ENCODE measurements at regions not wholly inside any gene's neighbourhood (a gene's known extent, or its start where the extent isn't known, plus 50 kb on each side); places are given as distances from the start of the nearest gene placed in this dataset.

DNA sequence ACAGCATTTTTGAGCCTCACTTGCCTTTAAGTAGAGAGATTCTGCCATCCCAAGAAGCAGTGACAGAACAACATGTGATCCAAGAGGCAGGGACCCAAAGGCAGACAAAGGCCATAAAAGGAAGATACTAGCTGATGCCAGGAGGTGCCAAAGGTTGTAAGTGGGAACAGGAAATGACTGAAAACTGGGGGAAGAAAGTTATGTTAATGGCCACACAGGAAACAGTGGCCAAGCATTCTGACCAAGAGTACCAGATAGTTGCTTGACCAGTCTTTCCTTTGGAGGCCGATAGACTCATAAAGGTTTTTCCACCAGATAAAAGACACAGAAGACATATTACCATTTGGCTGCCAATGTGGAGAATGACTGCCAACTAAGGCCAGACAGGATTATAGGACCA, 274.5 kb upstream of the PEX5L start:
- Histone ChIP-seq H2BK5ac (ENCODE audit: low read length) (no peak overlapping the region), H3K36me3 (replicated peaks in 1 of 2; ENCODE audit: control insufficient read depth in 2 of 2, insufficient read depth in 2 of 2, low read length in 2 of 2) (no peaks in the 10 kb centered on the region), H3K4me3 (ENCODE audit: low read length in 2 of 2) (no peak overlapping the region), H3K18ac (ENCODE audit: low read length) (no peak overlapping the region), H2BK15ac (ENCODE audit: low read length) (no peak overlapping the region), H3K27ac (replicated peaks; ENCODE audit: low read length) (no peak overlapping the region), H2AK5ac (ENCODE audit: low read depth, low read length) (no peak overlapping the region), H3K27me3 (ENCODE audit: control insufficient read depth in 3 of 3, insufficient read depth in 3 of 3, low read depth in 1 of 3, low read length in 3 of 3) (no peaks in the 10 kb centered on the region), H3K4me2 (ENCODE audit: insufficient read depth, low read length, poor library complexity, severe bottlenecking) (no peak overlapping the region), H3K4me1 (ENCODE audit: control insufficient read depth in 2 of 2, insufficient read depth in 1 of 2, low read depth in 1 of 2, low read length in 2 of 2) (no peaks in the 10 kb centered on the region), H2BK120ac (ENCODE audit: low read depth, low read length) (no peak overlapping the region), H3K4ac (ENCODE audit: low read length) (no peak overlapping the region), H3K14ac (ENCODE audit: low read length) (no peak overlapping the region), H4K8ac (ENCODE audit: low read depth, low read length) (no peak overlapping the region), H3K23ac (ENCODE audit: low read depth, low read length, poor library complexity) (no peak overlapping the region), H2BK12ac (ENCODE audit: low read length) (no peak overlapping the region), H2AFZ (ENCODE audit: low read length) (no peak overlapping the region), H3K9me3 (replicated peaks in 1 of 2; ENCODE audit: control insufficient read depth in 2 of 2, insufficient read depth in 1 of 2, low read depth in 1 of 2, low read length in 2 of 2) (no peaks in the 10 kb centered on the region), H4K91ac (ENCODE audit: low read depth, low read length, poor library complexity) (no peak overlapping the region), H3K9ac (ENCODE audit: low read depth, low read length, poor library complexity) (no peak overlapping the region), H3K79me1 (ENCODE audit: low read depth, low read length) (no peaks in the 10 kb centered on the region)
- no CpG with 5 or more reads among the region's 1 CpG for WGBS, 2 donors (ENCODE audit: extremely low coverage in 2 of 2, insufficient read length in 2 of 2, insufficient replicate concordance in 1 of 2)
- DNase-seq (ENCODE audit: low spot score) = no peak

DNA sequence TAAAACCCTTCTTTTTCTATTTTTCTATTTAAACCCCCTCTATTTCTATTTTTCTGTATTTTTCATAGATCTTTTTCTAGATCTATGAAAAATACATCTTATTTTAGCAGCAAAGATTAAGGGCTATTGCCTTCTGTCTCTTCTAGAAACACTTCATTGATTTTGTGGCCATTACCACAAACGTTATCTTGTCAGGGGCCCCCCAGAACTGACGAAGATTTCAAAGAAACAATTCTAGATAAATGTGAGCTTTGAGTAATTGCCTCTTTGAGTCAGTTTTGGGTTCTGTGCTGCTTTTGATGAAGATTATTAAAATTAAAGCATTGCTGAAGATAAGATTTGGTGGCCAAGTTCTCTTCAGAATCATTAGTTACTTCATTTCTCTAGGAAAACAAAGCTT, 279.6 kb upstream of the PEX5L start:
- H3K4me2 ChIP-seq (ENCODE audit: insufficient read depth, low read length, poor library complexity, severe bottlenecking) = no peak overlapping the region
- no peak for DNase-seq (ENCODE audit: low spot score)
- H2BK12ac ChIP-seq (ENCODE audit: low read length) = no peak overlapping the region
- H3K4ac ChIP-seq (ENCODE audit: low read length) = no peak overlapping the region
- no peaks in the 10 kb centered on the region for H3K9me3 ChIP-seq (replicated peaks in 1 of 2; ENCODE audit: control insufficient read depth in 2 of 2, insufficient read depth in 1 of 2, low read depth in 1 of 2, low read length in 2 of 2)
- no peaks in the 10 kb centered on the region for H3K4me1 ChIP-seq (ENCODE audit: control insufficient read depth in 2 of 2, insufficient read depth in 1 of 2, low read depth in 1 of 2, low read length in 2 of 2)
- no peak overlapping the region for H3K23ac ChIP-seq (ENCODE audit: low read depth, low read length, poor library complexity)
- WGBS, 2 donors (ENCODE audit: extremely low coverage in 2 of 2, insufficient read length in 2 of 2, insufficient replicate concordance in 1 of 2) = no CpG with 5 or more reads among the region's 2 CpGs
- no peak overlapping the region for H4K91ac ChIP-seq (ENCODE audit: low read depth, low read length, poor library complexity)
- H3K27me3 ChIP-seq (ENCODE audit: control insufficient read depth in 3 of 3, insufficient read depth in 3 of 3, low read depth in 1 of 3, low read length in 3 of 3) = no peaks in the 10 kb centered on the region
- no peaks in the 10 kb centered on the region for H3K36me3 ChIP-seq (replicated peaks in 1 of 2; ENCODE audit: control insufficient read depth in 2 of 2, insufficient read depth in 2 of 2, low read length in 2 of 2)
- no peak overlapping the region for H2BK5ac ChIP-seq (ENCODE audit: low read length)
- H4K8ac ChIP-seq (ENCODE audit: low read depth, low read length) = no peak overlapping the region
- H2AFZ ChIP-seq (ENCODE audit: low read length) = no peak overlapping the region
- H3K27ac ChIP-seq (replicated peaks; ENCODE audit: low read length) = no peak overlapping the region
- H2AK5ac ChIP-seq (ENCODE audit: low read depth, low read length) = no peak overlapping the region
- H2BK120ac ChIP-seq (ENCODE audit: low read depth, low read length) = no peak overlapping the region
- H3K79me1 ChIP-seq (ENCODE audit: low read depth, low read length) = no peaks in the 10 kb centered on the region
- H3K14ac ChIP-seq (ENCODE audit: low read length) = no peak overlapping the region
- no peak overlapping the region for H3K9ac ChIP-seq (ENCODE audit: low read depth, low read length, poor library complexity)
- no peak overlapping the region for H3K4me3 ChIP-seq (ENCODE audit: low read length in 2 of 2)
- no peak overlapping the region for H2BK15ac ChIP-seq (ENCODE audit: low read length)
- no peak overlapping the region for H3K18ac ChIP-seq (ENCODE audit: low read length)

DNA sequence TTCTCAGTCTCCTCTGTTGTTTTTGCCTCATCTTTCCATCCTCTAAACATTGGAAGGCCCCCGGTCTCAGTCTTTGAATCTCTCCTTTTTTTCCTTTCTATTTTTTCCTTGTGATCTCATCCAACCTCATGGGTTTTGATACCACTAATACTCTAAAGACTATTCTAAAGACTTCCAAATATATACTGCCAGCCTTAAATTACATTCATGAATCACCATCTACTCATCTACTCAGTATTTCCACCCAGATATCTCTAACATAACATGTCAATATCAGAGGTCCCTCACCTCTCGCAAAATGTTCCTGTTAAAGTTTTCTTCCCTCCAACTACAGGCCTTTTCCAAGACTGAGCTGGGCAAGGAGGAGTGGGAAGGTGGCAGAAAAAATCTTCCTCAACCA, 282.5 kb upstream of the TTC14 start:
- Histone ChIP-seq H3K27ac (replicated peaks; ENCODE audit: low read length) (no peak overlapping the region), H4K8ac (ENCODE audit: low read depth, low read length) (no peak overlapping the region), H3K79me1 (ENCODE audit: low read depth, low read length) (no peaks in the 10 kb centered on the region), H3K4me1 (ENCODE audit: control insufficient read depth in 2 of 2, insufficient read depth in 1 of 2, low read depth in 1 of 2, low read length in 2 of 2) (no peaks in the 10 kb centered on the region), H2AFZ (ENCODE audit: low read length) (no peak overlapping the region), H3K14ac (ENCODE audit: low read length) (no peak overlapping the region), H2BK15ac (ENCODE audit: low read length) (no peak overlapping the region), H3K23ac (ENCODE audit: low read depth, low read length, poor library complexity) (no peak overlapping the region), H3K9ac (ENCODE audit: low read depth, low read length, poor library complexity) (no peak overlapping the region), H2BK120ac (ENCODE audit: low read depth, low read length) (no peak overlapping the region), H3K18ac (ENCODE audit: low read length) (no peak overlapping the region), H3K27me3 (ENCODE audit: control insufficient read depth in 3 of 3, insufficient read depth in 3 of 3, low read depth in 1 of 3, low read length in 3 of 3) (no peaks in the 10 kb centered on the region), H3K4me3 (ENCODE audit: low read length in 2 of 2) (no peak overlapping the region), H2BK12ac (ENCODE audit: low read length) (no peak overlapping the region), H3K4ac (ENCODE audit: low read length) (no peak overlapping the region), H3K9me3 (replicated peaks in 1 of 2; ENCODE audit: control insufficient read depth in 2 of 2, insufficient read depth in 1 of 2, low read depth in 1 of 2, low read length in 2 of 2) (no peaks in the 10 kb centered on the region), H2BK5ac (ENCODE audit: low read length) (no peak overlapping the region), H4K91ac (ENCODE audit: low read depth, low read length, poor library complexity) (no peak overlapping the region), H3K36me3 (replicated peaks in 1 of 2; ENCODE audit: control insufficient read depth in 2 of 2, insufficient read depth in 2 of 2, low read length in 2 of 2) (no peaks in the 10 kb centered on the region), H2AK5ac (ENCODE audit: low read depth, low read length) (no peak overlapping the region), H3K4me2 (ENCODE audit: insufficient read depth, low read length, poor library complexity, severe bottlenecking) (no peak overlapping the region)
- WGBS, 2 donors (ENCODE audit: extremely low coverage in 2 of 2, insufficient read length in 2 of 2, insufficient replicate concordance in 1 of 2) = no CpG with 5 or more reads among the region's 2 CpGs
- no peak for DNase-seq (ENCODE audit: low spot score)

DNA sequence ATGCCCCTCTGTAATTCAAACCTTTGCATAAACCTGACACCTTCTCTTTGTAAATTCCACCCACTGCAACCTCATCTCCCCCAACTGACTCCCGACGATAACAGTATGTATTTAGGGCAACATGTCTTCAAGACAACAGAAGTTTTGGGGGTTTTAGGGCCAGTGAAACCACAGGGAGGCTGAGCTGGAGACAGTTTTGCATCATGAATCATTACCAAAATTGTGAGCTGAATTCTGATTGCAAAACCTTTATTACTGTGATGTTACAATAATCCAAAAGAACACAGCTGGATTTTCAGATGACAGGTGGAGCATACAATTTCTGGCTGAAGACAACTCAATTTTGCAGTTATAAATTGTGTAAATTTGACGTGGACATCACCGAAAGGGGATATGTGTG, 281.3 kb upstream of the TTC14 start:
- Histone ChIP-seq H2AFZ (ENCODE audit: low read length) (no peak overlapping the region), H2BK120ac (ENCODE audit: low read depth, low read length) (no peak overlapping the region), H3K27me3 (ENCODE audit: control insufficient read depth in 3 of 3, insufficient read depth in 3 of 3, low read depth in 1 of 3, low read length in 3 of 3) (no peaks in the 10 kb centered on the region), H2BK12ac (ENCODE audit: low read length) (no peak overlapping the region), H3K4me3 (ENCODE audit: low read length in 2 of 2) (no peak overlapping the region), H2BK5ac (ENCODE audit: low read length) (no peak overlapping the region), H3K14ac (ENCODE audit: low read length) (no peak overlapping the region), H4K8ac (ENCODE audit: low read depth, low read length) (no peak overlapping the region), H3K4ac (ENCODE audit: low read length) (no peak overlapping the region), H3K9me3 (replicated peaks in 1 of 2; ENCODE audit: control insufficient read depth in 2 of 2, insufficient read depth in 1 of 2, low read depth in 1 of 2, low read length in 2 of 2) (no peaks in the 10 kb centered on the region), H3K18ac (ENCODE audit: low read length) (no peak overlapping the region), H2BK15ac (ENCODE audit: low read length) (no peak overlapping the region), H2AK5ac (ENCODE audit: low read depth, low read length) (no peak overlapping the region), H3K36me3 (replicated peaks in 1 of 2; ENCODE audit: control insufficient read depth in 2 of 2, insufficient read depth in 2 of 2, low read length in 2 of 2) (no peaks in the 10 kb centered on the region), H4K91ac (ENCODE audit: low read depth, low read length, poor library complexity) (no peak overlapping the region), H3K9ac (ENCODE audit: low read depth, low read length, poor library complexity) (no peak overlapping the region), H3K79me1 (ENCODE audit: low read depth, low read length) (no peaks in the 10 kb centered on the region), H3K4me2 (ENCODE audit: insufficient read depth, low read length, poor library complexity, severe bottlenecking) (no peak overlapping the region), H3K4me1 (ENCODE audit: control insufficient read depth in 2 of 2, insufficient read depth in 1 of 2, low read depth in 1 of 2, low read length in 2 of 2) (no peaks in the 10 kb centered on the region), H3K27ac (replicated peaks; ENCODE audit: low read length) (no peak overlapping the region), H3K23ac (ENCODE audit: low read depth, low read length, poor library complexity) (no peak overlapping the region)
- DNase-seq (ENCODE audit: low spot score) = no peak
- no CpG with 5 or more reads among the region's 4 CpGs for WGBS, 2 donors (ENCODE audit: extremely low coverage in 2 of 2, insufficient read length in 2 of 2, insufficient replicate concordance in 1 of 2)
